Upper lobe of left lung (tissue), 6 donors: ENCODE measurements at regions not wholly inside any gene's neighbourhood (a gene's known extent, or its start where the extent isn't known, plus 50 kb on each side); places are given as distances from the start of the nearest gene placed in this dataset.

Experiments
- ATAC-seq, 2 donors: fragments of 200-7000 bp; cut with Tn5 transposase; one replicate each; pipeline ENCODE4 v1.9.1; 2022; ENCODE audit warnings: mild to moderate bottlenecking in 2 of 2, moderate library complexity in 2 of 2; ENCODE audit not compliant: low FRiP score in 2 of 2
- DNase-seq, 2 donors: peaks; one replicate each; pipeline ENCODE4 v3.0.0-alpha.2; 2019 to 2020
- H3K27ac ChIP-seq, 4 donors: fragments of 200-600 bp; sonication (generic); one replicate each; pipeline ENCODE4 v1.5.1; 2016 to 2019
- H3K27me3 ChIP-seq, 4 donors: fragments of 200-600 bp; sonication (generic); one replicate each; pipeline ENCODE4 v1.5.1; 2017 to 2019
- H3K36me3 ChIP-seq, 4 donors: fragments of 200-600 bp; sonication (generic); one replicate each; pipeline ENCODE4 v1.5.1; 2016 to 2019
- H3K4me1 ChIP-seq, 4 donors: fragments of 200-600 bp; sonication (generic); one replicate each; pipeline ENCODE4 v1.5.1; 2018 to 2019
- H3K4me3 ChIP-seq, 4 donors: fragments of 200-600 bp; sonication (generic); one replicate each; pipeline ENCODE4 v1.5.1; 2017 to 2019; ENCODE audit warnings: mild to moderate bottlenecking in 2 of 4, moderate library complexity in 1 of 4
- H3K9me3 ChIP-seq, 4 donors: fragments of 200-600 bp; sonication (generic); one replicate each; pipeline ENCODE4 v1.5.1; 2018 to 2019
- EP300 ChIP-seq, 4 donors: sonication (generic); formaldehyde crosslinking; IDR thresholded peaks; one replicate each; pipeline ENCODE4 v1.5.1; 2017; ENCODE audit warnings: antibody characterized with exemption in 4 of 4, control low read depth in 2 of 4
- POLR2A ChIP-seq, 4 donors: fragments of 450-650 bp; IDR thresholded peaks; one replicate each; pipeline ENCODE4 v1.5.1; 2016 to 2017; ENCODE audit warnings: antibody characterized with exemption in 4 of 4, mild to moderate bottlenecking in 2 of 4
- POLR2AphosphoS5 ChIP-seq, 2 donors: sonication (generic); formaldehyde crosslinking; IDR thresholded peaks; one replicate each; pipeline ENCODE4 v1.5.1; 2017; ENCODE audit warnings: antibody characterized with exemption in 2 of 2
- WGBS, 2 donors: methylation state at CpG; one replicate each; pipeline ENCODE4 v1.1.5; 2017 to 2018; 5-methylcytosine and 5-hydroxymethylcytosine counted together
- TF ChIP-seq, protein P1 (sequence below), 6 experiments: fragments of 450-650 bp in 4 of 6; fragments of 200-600 bp in 2 of 6; sonication (generic) in 2 of 6; IDR thresholded peaks; one replicate each; pipeline ENCODE4 v1.5.1; 2016 to 2019; ENCODE audit warnings: antibody characterized with exemption in 6 of 6
- donor health status: DM: no; HTN: no; CAD: no; lungs with moderate emphysema.
- donor health status: DM: no; HTN: yes; CAD: no; lungs with severe emphysema.

DNA sequence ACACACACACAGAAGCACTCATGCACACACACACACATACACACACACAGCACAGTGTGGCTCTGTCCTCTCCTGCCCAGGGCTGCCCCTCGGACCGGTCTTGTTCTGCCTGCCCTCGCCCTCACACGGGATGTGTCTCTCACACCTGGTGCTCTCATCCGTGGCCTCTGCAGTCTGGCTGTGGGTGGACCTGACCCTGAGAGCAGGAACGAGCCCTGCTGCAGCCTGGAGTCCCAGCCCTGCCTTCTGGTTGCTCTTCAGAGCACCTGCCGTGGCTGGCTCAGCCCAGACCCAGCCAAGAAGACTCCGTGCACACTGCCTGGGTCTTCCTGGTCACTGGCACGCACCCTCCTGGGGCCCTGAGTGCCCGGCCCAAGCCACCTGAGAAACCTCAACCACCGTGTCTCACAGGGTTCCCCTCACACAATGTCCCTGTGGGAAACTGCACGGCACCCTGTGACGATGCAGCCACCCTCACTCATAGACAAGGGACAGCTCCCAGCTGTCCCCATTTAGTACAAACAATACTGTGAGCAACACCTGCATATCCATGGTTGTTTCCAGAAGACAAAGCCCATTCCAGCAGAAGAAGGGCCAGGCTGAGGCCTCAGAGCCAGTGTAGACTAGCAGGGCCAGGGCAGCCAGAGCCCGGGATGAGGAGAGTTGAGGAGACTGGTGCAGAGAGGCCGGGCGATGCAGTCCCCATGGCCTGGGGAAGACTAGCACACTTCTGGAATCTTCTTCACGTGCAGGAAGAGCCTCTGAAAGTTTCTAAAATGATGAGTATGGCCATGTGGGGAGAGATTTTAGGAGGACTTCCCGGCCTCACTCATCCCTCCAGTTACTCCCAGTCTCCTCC lies 234.0 kb downstream of the NPHP4 start:
- Histone ChIP-seq H3K9me3 (peaks cover 0 to 3% (median 0%) of the 10 kb centered on the region in 4 donors), H3K4me3 (no peak overlapping the region), H3K4me1 (no peaks in the 10 kb centered on the region), H3K27ac (no peak overlapping the region), H3K27me3 (no peaks in the 10 kb centered on the region), H3K36me3 (no peaks in the 10 kb centered on the region)
- ATAC-seq (peak; percentile 8 to 31), DNase-seq (no peak)
- TF ChIP-seq POLR2A (IDR thresholded peaks at IDR 0.05) (no peak), EP300 (IDR thresholded peaks at IDR 0.05) (no peak), POLR2AphosphoS5 (IDR thresholded peaks at IDR 0.05) (no peak)
- TF ChIP-seq, protein P1, sequence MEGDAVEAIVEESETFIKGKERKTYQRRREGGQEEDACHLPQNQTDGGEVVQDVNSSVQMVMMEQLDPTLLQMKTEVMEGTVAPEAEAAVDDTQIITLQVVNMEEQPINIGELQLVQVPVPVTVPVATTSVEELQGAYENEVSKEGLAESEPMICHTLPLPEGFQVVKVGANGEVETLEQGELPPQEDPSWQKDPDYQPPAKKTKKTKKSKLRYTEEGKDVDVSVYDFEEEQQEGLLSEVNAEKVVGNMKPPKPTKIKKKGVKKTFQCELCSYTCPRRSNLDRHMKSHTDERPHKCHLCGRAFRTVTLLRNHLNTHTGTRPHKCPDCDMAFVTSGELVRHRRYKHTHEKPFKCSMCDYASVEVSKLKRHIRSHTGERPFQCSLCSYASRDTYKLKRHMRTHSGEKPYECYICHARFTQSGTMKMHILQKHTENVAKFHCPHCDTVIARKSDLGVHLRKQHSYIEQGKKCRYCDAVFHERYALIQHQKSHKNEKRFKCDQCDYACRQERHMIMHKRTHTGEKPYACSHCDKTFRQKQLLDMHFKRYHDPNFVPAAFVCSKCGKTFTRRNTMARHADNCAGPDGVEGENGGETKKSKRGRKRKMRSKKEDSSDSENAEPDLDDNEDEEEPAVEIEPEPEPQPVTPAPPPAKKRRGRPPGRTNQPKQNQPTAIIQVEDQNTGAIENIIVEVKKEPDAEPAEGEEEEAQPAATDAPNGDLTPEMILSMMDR (IDR thresholded peaks at IDR 0.05) = no peak
- WGBS, 2 donors = 77 to 92% methylated on average over 15 to 18 of the region's 18 CpGs

DNA sequence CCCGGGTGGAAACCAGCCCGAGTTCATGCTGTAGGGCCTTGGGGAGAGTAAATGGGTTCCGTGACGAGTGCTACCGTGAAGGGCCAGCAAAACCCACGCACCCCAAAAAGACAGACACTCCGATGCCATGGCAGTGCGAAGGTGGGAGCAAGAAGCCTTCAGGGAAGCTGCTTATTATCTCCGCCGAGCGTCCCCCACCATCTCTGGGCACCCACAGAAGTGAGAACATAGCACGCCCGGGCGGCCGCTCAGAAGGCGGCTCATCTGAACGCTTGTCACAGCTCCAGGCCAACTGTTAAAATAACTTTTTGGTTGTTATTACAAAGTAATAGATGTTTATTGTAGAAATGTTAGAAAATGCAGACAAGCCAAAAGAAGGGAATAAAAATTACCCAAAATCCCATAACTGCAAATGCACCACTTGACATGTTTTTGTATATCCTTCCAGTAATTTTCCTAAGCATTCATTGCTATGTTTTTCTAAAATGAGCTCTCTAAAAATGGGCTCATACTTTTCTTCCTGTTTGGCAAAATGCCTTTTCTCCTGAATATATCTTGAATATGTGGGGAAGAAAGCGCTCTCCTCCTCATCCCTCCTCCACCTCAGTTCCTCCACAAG lies 234.9 kb downstream of the NPHP4 start:
- H3K27me3 ChIP-seq = no peaks in the 10 kb centered on the region
- ATAC-seq = no peak
- peaks cover 0 to 9% (median 4%) of the 10 kb centered on the region in 4 donors for H3K4me1 ChIP-seq
- 81 to 90% methylated on average over 18 of the region's 18 CpGs for WGBS, 2 donors
- DNase-seq = no peak
- H3K27ac ChIP-seq = no peak overlapping the region
- TF ChIP-seq POLR2AphosphoS5 (IDR thresholded peaks at IDR 0.05) (no peak), POLR2A (IDR thresholded peaks at IDR 0.05) (no peak), EP300 (IDR thresholded peaks at IDR 0.05) (no peak)
- TF ChIP-seq, protein P1 (IDR thresholded peaks at IDR 0.05) = no peak
- H3K4me3 ChIP-seq = no peak overlapping the region
- H3K9me3 ChIP-seq = no peaks in the 10 kb centered on the region
- no peaks in the 10 kb centered on the region for H3K36me3 ChIP-seq

DNA sequence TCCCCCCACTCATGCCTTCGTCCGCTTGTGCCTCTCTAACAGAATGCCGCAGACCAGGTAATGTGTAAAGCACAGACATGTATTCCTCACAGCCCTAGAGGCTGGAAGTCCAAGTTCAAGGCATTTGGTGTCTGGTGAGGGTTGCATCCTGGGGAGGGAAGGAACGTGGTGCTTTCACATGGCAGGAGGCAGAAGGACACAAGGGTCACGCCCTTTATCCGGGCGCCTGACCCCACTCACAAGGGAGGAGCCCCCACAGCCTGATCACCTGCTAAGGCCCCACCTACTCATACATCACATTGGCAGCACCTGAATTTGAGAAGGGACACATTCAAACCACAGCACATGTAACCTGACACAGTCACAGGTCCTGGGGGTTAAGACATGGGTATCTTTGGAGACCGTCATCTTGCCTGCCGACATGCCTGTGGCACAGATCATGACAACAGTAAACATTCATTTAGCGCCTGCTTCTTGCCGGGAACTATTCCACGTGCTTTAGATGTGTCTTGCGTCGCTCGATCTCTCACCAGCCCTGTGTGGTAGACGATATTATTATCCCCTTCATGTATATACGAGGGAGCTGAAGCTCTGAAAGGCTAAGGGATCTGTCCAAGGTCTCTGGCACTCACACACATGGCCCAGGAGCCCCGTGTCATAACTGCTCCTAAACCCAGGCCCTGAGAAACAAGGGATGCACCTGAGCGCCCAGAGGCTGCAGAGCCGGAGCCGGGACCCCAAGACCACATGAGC lies 235.6 kb downstream of the NPHP4 start:
- 81 to 85% methylated on average over 15 to 21 of the region's 21 CpGs for WGBS, 2 donors
- Histone ChIP-seq H3K4me1 (peaks cover 0 to 16% (median 6%) of the 10 kb centered on the region in 4 donors), H3K36me3 (no peaks in the 10 kb centered on the region), H3K27me3 (no peaks in the 10 kb centered on the region), H3K4me3 (no peak overlapping the region), H3K9me3 (no peaks in the 10 kb centered on the region), H3K27ac (no peak overlapping the region)
- no peak for ATAC-seq
- DNase-seq = no peak
- TF ChIP-seq, protein P1 (IDR thresholded peaks at IDR 0.05) = no peak
- TF ChIP-seq POLR2A (IDR thresholded peaks at IDR 0.05) (no peak), POLR2AphosphoS5 (IDR thresholded peaks at IDR 0.05) (no peak), EP300 (IDR thresholded peaks at IDR 0.05) (no peak)

DNA sequence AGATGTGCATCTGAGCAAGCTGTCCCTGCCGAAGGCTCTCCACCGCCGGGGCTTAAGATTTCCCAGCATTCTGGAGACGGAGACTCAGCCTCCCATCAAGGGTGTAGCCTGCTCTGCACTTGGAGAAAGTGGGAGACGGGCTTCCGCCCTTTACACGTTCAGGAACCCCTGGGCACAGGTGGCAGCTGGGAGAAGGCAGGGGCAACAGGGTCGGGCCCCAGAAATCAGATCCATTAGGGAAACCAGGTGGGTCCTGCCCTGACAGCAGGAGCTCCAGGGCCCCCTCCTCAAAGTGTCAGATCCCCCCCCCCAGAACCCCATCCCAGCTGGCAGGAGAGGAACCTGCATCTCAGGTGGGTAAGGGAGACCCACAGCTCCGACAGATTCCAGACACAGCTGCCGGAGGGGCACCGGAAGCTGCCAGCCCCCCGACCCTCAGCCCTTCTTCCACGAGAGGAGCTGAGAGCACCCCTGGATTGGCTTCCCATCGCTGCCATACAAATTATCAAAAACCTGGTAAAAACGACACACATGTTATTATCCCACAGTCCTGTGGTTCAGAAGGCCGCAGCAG lies 236.6 kb downstream of the NPHP4 start:
- Histone ChIP-seq H3K27ac (no peak overlapping the region), H3K4me1 (peaks cover 0 to 25% (median 8%) of the 10 kb centered on the region in 4 donors), H3K27me3 (no peaks in the 10 kb centered on the region), H3K36me3 (no peaks in the 10 kb centered on the region), H3K9me3 (no peaks in the 10 kb centered on the region), H3K4me3 (no peak overlapping the region)
- ATAC-seq (no peak), DNase-seq (no peak)
- WGBS, 2 donors = 91% methylated on average over 12 to 16 of the region's 16 CpGs
- TF ChIP-seq EP300 (IDR thresholded peaks at IDR 0.05) (no peak), POLR2AphosphoS5 (IDR thresholded peaks at IDR 0.05) (no peak), POLR2A (IDR thresholded peaks at IDR 0.05) (no peak)
- TF ChIP-seq, protein P1 (IDR thresholded peaks at IDR 0.05) = no peak
